HG02981 (cell line): ENCODE measurements at regions not wholly inside any gene's neighbourhood (a gene's known extent, or its start where the extent isn't known, plus 50 kb on each side); places are given as distances from the start of the nearest gene placed in this dataset.

Source experiments
- ATAC-seq: cut with Tn5 transposase; IDR thresholded peaks from one replicate; pipeline ENCODE4 v1.9.1; 2021; ENCODE audit warnings: mild to moderate bottlenecking, moderate library complexity; ENCODE audit not compliant: unreplicated experiment

GRCh38 chr10:129415215-129416140 is 51.6 kb upstream of the MGMT start:
- ATAC-seq, result no peak

GRCh38 chr10:129416155-129416554 is 50.9 kb upstream of the MGMT start:
- ATAC-seq, result no peak

GRCh38 chr10:129416956-129417765 is 49.9 kb upstream of the MGMT start:
- ATAC-seq, result no peak
